ENCODE measurements at regions not wholly inside any gene's neighbourhood (a gene's known extent, or its start where the extent isn't known, plus 50 kb on each side); places are given as distances from the start of the nearest gene placed in this dataset.

DNA sequence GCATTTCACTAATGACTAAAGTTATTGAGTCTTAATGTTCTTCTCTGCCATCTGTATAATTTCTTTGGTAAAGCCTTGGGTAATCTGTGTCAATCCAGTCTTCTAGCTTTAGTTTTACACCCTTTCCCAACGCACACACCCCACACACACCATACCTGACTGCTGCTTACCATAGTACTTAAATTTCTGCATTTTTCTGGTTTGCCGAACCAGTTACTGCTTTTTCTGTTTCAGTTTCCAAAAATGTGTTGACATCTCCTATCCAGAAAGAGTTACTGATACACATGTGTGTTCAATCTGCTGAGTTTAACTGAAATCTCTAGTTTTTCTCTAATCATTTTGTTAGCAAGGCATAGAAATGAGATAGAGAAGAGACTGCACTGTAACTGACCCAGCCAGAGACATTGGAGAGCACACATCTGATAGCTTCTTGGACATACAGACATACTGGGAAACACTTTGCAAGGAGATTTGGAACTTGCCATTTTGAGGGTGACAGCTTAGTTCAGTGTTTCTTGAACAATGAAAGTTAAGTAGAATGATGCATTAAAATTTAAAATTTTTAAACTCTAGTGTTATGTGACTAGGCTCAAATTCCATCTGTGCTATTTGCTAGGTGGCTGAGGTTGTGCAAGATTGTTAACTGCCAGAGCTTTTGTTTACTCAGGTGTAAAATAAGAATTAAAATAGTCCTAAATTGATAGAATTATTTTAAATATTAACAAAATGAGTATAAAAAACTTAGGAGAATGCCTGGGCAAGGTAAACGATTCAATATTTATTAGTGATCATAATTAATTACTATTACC, 807.6 kb downstream of the DNAJB9 start:
- H3K27me3 ChIP-seq (ENCODE audit: low read length): no peaks in the 10 kb centered on the region
- H3K79me2 ChIP-seq (ENCODE audit: low read length): no peaks in the 10 kb centered on the region
- no peak overlapping the region for H3K4me3 ChIP-seq (ENCODE audit: low read length)
- H2AFZ ChIP-seq (ENCODE audit: low read length): no peak overlapping the region
- no peak overlapping the region for H3K4me2 ChIP-seq (ENCODE audit: low read depth, low read length, poor library complexity, severe bottlenecking)
- H3K36me3 ChIP-seq (ENCODE audit: insufficient read depth, low read length): no peaks in the 10 kb centered on the region
- H3K9me3 ChIP-seq (ENCODE audit: low read length): no peaks in the 10 kb centered on the region
- H3K9ac ChIP-seq (ENCODE audit: low read length): no peak overlapping the region
- no peaks in the 10 kb centered on the region for H4K20me1 ChIP-seq (ENCODE audit: insufficient read depth, low read depth, low read length)
- no peak overlapping the region for H3K27ac ChIP-seq (ENCODE audit: low read length)
- H3K4me1 ChIP-seq (ENCODE audit: low read length): no peaks in the 10 kb centered on the region
- DNase-seq: no peak
- H3K9me2 ChIP-seq (replicated peaks; ENCODE audit: insufficient read depth, low read length): no peaks in the 10 kb centered on the region

DNA sequence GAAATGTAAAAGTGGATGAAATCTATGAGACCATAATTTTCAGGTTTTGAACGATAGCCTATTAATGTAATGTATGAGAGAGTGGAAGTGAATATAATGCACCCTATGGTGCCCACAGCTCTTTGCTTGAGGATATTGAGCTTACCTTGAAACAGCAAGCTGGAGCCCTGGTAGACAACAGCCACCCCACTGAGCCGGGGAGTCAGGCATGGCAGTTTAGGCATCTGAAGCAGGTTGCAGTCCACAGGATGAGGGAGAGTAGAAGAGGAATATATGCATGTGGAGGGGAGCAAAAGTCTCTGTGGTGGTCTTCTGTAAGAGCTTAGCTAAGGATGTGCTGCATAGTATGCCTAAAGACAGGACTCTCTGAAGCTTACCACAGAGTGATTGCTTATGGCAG, 817.3 kb downstream of the DNAJB9 start:
- no peak overlapping the region for H2AFZ ChIP-seq (ENCODE audit: low read length)
- no peaks in the 10 kb centered on the region for H3K9me2 ChIP-seq (replicated peaks; ENCODE audit: insufficient read depth, low read length)
- no peaks in the 10 kb centered on the region for H4K20me1 ChIP-seq (ENCODE audit: insufficient read depth, low read depth, low read length)
- no peaks in the 10 kb centered on the region; the same call in 1 of the 2 replicates for H3K9me3 ChIP-seq (ENCODE audit: low read length)
- H3K9ac ChIP-seq (ENCODE audit: low read length): no peak overlapping the region
- no peaks in the 10 kb centered on the region for H3K36me3 ChIP-seq (ENCODE audit: insufficient read depth, low read length)
- DNase-seq: no peak
- no peak overlapping the region for H3K4me2 ChIP-seq (ENCODE audit: low read depth, low read length, poor library complexity, severe bottlenecking)
- H3K4me3 ChIP-seq (ENCODE audit: low read length): no peak overlapping the region
- H3K4me1 ChIP-seq (ENCODE audit: low read length): no peaks in the 10 kb centered on the region
- H3K79me2 ChIP-seq (ENCODE audit: low read length): no peaks in the 10 kb centered on the region
- H3K27ac ChIP-seq (ENCODE audit: low read length): no peak overlapping the region
- no peaks in the 10 kb centered on the region for H3K27me3 ChIP-seq (ENCODE audit: low read length)

DNA sequence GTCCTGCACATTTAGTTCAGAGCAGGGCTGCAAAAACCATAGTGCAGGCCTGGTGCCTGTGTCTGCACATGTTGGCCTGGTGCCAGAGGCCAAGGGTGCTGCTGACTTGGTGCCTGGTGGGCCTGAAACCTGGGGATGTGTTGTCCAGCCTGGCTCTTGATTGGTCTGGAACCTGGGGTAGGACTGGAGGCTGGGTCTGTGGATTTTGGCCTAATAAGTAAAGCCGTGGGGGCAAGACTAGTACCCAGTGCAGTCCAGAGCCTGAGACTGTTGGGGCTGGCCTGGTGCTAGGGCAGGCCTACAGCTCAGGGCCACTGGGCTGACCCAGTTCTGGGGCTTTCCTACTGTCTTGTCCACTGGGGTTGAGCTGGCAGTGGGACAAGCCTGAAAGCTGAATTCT, 817.9 kb downstream of the DNAJB9 start:
- H3K4me3 ChIP-seq (ENCODE audit: low read length): no peak overlapping the region
- H3K4me1 ChIP-seq (ENCODE audit: low read length): no peaks in the 10 kb centered on the region
- H3K9ac ChIP-seq (ENCODE audit: low read length): no peak overlapping the region
- H2AFZ ChIP-seq (ENCODE audit: low read length): no peak overlapping the region
- no peaks in the 10 kb centered on the region for H3K9me2 ChIP-seq (replicated peaks; ENCODE audit: insufficient read depth, low read length)
- H3K9me3 ChIP-seq (ENCODE audit: low read length): no peaks in the 10 kb centered on the region; the same call in 1 of the 2 replicates
- DNase-seq: no peak
- H4K20me1 ChIP-seq (ENCODE audit: insufficient read depth, low read depth, low read length): no peaks in the 10 kb centered on the region
- H3K27ac ChIP-seq (ENCODE audit: low read length): no peak overlapping the region
- H3K27me3 ChIP-seq (ENCODE audit: low read length): no peaks in the 10 kb centered on the region
- H3K36me3 ChIP-seq (ENCODE audit: insufficient read depth, low read length): no peaks in the 10 kb centered on the region
- H3K79me2 ChIP-seq (ENCODE audit: low read length): no peaks in the 10 kb centered on the region
- H3K4me2 ChIP-seq (ENCODE audit: low read depth, low read length, poor library complexity, severe bottlenecking): no peak overlapping the region

DNA sequence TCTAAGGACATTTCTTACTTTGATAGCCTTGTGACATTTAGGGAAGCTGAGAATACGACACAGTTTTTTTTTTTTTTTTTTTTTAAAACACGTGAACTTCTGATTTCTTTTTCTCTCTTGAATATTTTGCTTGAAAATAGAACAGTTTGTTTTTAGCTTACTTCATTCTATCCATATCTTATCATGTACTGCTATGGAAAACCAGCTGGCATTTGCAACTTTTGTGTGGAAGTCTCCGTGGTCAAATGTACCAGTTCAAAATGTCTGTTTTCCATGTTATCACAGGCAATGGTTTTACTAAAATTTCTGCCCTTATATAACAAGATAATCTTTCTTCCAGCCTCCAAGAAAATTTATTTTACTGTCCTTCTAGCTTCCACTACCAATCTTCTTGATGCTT, 821.6 kb downstream of the DNAJB9 start:
- no peak overlapping the region for H2AFZ ChIP-seq (ENCODE audit: low read length)
- H4K20me1 ChIP-seq (ENCODE audit: insufficient read depth, low read depth, low read length): no peaks in the 10 kb centered on the region
- no peak for DNase-seq
- H3K9ac ChIP-seq (ENCODE audit: low read length): no peak overlapping the region
- no peaks in the 10 kb centered on the region for H3K4me1 ChIP-seq (ENCODE audit: low read length)
- no peaks in the 10 kb centered on the region for H3K9me2 ChIP-seq (replicated peaks; ENCODE audit: insufficient read depth, low read length)
- H3K4me2 ChIP-seq (ENCODE audit: low read depth, low read length, poor library complexity, severe bottlenecking): no peak overlapping the region
- H3K79me2 ChIP-seq (ENCODE audit: low read length): no peaks in the 10 kb centered on the region
- H3K36me3 ChIP-seq (ENCODE audit: insufficient read depth, low read length): no peaks in the 10 kb centered on the region
- H3K27ac ChIP-seq (ENCODE audit: low read length): no peak overlapping the region
- H3K9me3 ChIP-seq (ENCODE audit: low read length): peaks cover 4% of the 10 kb centered on the region; the same call in 1 of the 2 replicates
- no peaks in the 10 kb centered on the region for H3K27me3 ChIP-seq (ENCODE audit: low read length)
- no peak overlapping the region for H3K4me3 ChIP-seq (ENCODE audit: low read length)

DNA sequence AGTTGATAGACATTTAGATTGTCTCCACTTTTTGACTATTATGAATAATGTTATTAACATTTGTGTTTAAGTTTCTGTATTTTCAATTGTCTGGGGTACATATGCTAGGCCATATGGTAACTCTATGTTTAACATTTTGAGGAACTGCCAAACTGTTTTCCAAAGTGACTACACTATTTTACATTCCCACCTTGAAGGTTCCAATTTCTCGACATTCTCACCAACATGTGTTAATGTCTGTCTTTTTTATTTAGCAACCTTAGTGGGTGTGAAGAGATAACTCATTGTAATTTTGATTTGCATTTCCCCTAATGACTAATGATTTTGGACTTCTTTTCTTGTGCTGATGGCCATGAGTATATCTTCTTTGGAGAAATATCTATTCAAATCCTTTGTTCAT, 832.4 kb downstream of the DNAJB9 start:
- H3K4me2 ChIP-seq (ENCODE audit: low read depth, low read length, poor library complexity, severe bottlenecking): no peak overlapping the region
- H3K9ac ChIP-seq (ENCODE audit: low read length): no peak overlapping the region
- H3K4me1 ChIP-seq (ENCODE audit: low read length): no peaks in the 10 kb centered on the region
- H4K20me1 ChIP-seq (ENCODE audit: insufficient read depth, low read depth, low read length): no peaks in the 10 kb centered on the region
- no peak overlapping the region for H3K27ac ChIP-seq (ENCODE audit: low read length)
- no peaks in the 10 kb centered on the region for H3K79me2 ChIP-seq (ENCODE audit: low read length)
- DNase-seq: no peak
- no peak overlapping the region for H2AFZ ChIP-seq (ENCODE audit: low read length)
- no peaks in the 10 kb centered on the region; the same call in 1 of the 2 replicates for H3K9me2 ChIP-seq (replicated peaks; ENCODE audit: insufficient read depth, low read length)
- H3K4me3 ChIP-seq (ENCODE audit: low read length): no peak overlapping the region
- H3K9me3 ChIP-seq (ENCODE audit: low read length): peaks cover 4% of the 10 kb centered on the region; the same call in 1 of the 2 replicates
- no peaks in the 10 kb centered on the region for H3K27me3 ChIP-seq (ENCODE audit: low read length)
- H3K36me3 ChIP-seq (ENCODE audit: insufficient read depth, low read length): no peaks in the 10 kb centered on the region

DNA sequence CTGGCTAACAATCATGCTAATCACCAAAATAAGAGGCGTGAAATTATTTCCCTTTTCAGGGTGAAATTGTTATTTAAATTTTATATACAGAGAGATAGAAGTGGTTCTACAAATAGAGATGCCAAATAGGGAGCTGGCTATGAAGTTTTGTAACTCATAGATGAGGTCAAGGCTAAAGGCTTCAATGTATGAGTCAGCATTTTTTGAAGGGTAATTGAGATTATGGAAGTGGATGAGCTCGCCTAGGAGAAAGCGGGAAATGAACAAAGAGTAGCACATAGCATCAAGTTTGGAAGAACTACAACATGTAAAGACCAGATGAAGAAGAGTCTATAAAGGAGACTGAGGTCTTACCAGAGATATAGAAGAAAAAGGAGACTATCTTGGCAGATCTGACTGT, 838.1 kb downstream of the DNAJB9 start:
- H3K36me3 ChIP-seq (ENCODE audit: insufficient read depth, low read length): no peaks in the 10 kb centered on the region
- DNase-seq: no peak
- H3K27me3 ChIP-seq (ENCODE audit: low read length): no peaks in the 10 kb centered on the region
- no peak overlapping the region for H3K9ac ChIP-seq (ENCODE audit: low read length)
- no peak overlapping the region for H2AFZ ChIP-seq (ENCODE audit: low read length)
- no peaks in the 10 kb centered on the region; the same call in 1 of the 2 replicates for H3K9me3 ChIP-seq (ENCODE audit: low read length)
- no peak overlapping the region for H3K4me3 ChIP-seq (ENCODE audit: low read length)
- no peaks in the 10 kb centered on the region for H3K79me2 ChIP-seq (ENCODE audit: low read length)
- H4K20me1 ChIP-seq (ENCODE audit: insufficient read depth, low read depth, low read length): no peaks in the 10 kb centered on the region
- H3K27ac ChIP-seq (ENCODE audit: low read length): no peak overlapping the region
- H3K4me1 ChIP-seq (ENCODE audit: low read length): no peaks in the 10 kb centered on the region
- H3K9me2 ChIP-seq (replicated peaks; ENCODE audit: insufficient read depth, low read length): no peaks in the 10 kb centered on the region; the same call in 1 of the 2 replicates
- no peak overlapping the region for H3K4me2 ChIP-seq (ENCODE audit: low read depth, low read length, poor library complexity, severe bottlenecking)

DNA sequence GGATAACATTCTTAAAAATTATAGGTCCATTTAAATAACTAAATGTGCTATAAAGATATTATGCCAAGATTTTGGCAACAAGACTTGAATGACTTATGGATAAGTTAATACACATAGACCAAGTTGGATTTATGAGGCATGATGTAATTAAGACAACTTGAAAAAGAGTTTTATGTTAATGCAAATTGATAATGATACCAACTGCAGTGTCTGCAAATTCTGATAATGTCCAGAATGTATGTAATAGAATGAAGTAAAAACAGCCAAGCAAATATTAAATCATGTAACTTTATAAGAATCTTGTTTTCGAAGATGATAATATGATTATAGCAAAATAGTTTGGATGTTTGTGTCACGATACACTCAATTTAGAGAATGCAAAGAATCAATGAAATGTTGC, 868.3 kb downstream of the DNAJB9 start:
- Histone ChIP-seq H2AFZ (ENCODE audit: low read length) (no peak overlapping the region), H3K79me2 (ENCODE audit: low read length) (no peaks in the 10 kb centered on the region), H3K4me1 (ENCODE audit: low read length) (no peaks in the 10 kb centered on the region), H3K4me2 (ENCODE audit: low read depth, low read length, poor library complexity, severe bottlenecking) (no peak overlapping the region), H3K27me3 (ENCODE audit: low read length) (no peaks in the 10 kb centered on the region), H3K9ac (ENCODE audit: low read length) (no peak overlapping the region), H3K36me3 (ENCODE audit: insufficient read depth, low read length) (no peaks in the 10 kb centered on the region), H3K9me3 (ENCODE audit: low read length) (no peaks in the 10 kb centered on the region; the same call in 1 of the 2 replicates), H4K20me1 (ENCODE audit: insufficient read depth, low read depth, low read length) (no peaks in the 10 kb centered on the region), H3K4me3 (ENCODE audit: low read length) (no peak overlapping the region), H3K9me2 (replicated peaks; ENCODE audit: insufficient read depth, low read length) (peaks cover 5% of the 10 kb centered on the region; the same call in 1 of the 2 replicates), H3K27ac (ENCODE audit: low read length) (no peak overlapping the region)
- no peak for DNase-seq

DNA sequence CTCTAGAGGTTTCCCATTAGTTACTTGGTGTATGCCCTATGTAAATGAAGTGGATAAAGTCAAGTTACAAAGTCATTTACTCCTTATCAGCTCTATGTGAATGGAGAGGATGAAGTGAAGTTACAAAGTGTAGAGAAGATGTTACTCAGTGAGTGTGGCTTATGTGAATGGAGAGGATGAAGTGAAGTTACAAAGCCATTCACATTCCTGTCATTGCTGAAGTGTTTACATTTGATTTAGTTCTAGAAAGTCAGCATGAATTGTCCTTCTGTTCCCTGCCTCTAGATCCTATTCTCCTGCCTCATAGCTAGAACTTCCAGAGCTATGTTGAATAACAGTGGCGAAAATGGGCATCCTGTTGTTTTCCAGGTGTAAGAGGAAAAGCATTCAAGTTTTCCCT, 880.1 kb downstream of the DNAJB9 start:
- H3K4me2 ChIP-seq (ENCODE audit: low read depth, low read length, poor library complexity, severe bottlenecking): no peak overlapping the region
- no peaks in the 10 kb centered on the region for H3K36me3 ChIP-seq (ENCODE audit: insufficient read depth, low read length)
- H3K9me3 ChIP-seq (ENCODE audit: low read length): no peaks in the 10 kb centered on the region
- H3K79me2 ChIP-seq (ENCODE audit: low read length): no peaks in the 10 kb centered on the region
- no peak overlapping the region for H3K4me3 ChIP-seq (ENCODE audit: low read length)
- no peaks in the 10 kb centered on the region for H3K4me1 ChIP-seq (ENCODE audit: low read length)
- no peak for DNase-seq
- H3K9ac ChIP-seq (ENCODE audit: low read length): no peak overlapping the region
- no peak overlapping the region for H3K27ac ChIP-seq (ENCODE audit: low read length)
- no peaks in the 10 kb centered on the region for H3K9me2 ChIP-seq (replicated peaks; ENCODE audit: insufficient read depth, low read length)
- no peaks in the 10 kb centered on the region for H4K20me1 ChIP-seq (ENCODE audit: insufficient read depth, low read depth, low read length)
- no peaks in the 10 kb centered on the region for H3K27me3 ChIP-seq (ENCODE audit: low read length)
- no peak overlapping the region for H2AFZ ChIP-seq (ENCODE audit: low read length)

Measured in Karpas-422 (cell line).